SK-N-MC (cell line): ENCODE measurements at regions not wholly inside any gene's neighbourhood (a gene's known extent, or its start where the extent isn't known, plus 50 kb on each side); places are given as distances from the start of the nearest gene placed in this dataset.

Experiments used
- EZH2 ChIP-seq: fragments of 200-600 bp; sonication (generic); IDR thresholded peaks from one replicate; pipeline ENCODE4 v1.6.1; 2017; ENCODE audit warnings: antibody characterized with exemption
- POLR2AphosphoS5 ChIP-seq: IDR thresholded peaks from 2 replicates; pipeline ENCODE4 v1.6.1; 2012; ENCODE audit warnings: mild to moderate bottlenecking, low read depth, low read length, borderline replicate concordance

- no peak for TF ChIP-seq EZH2
- TF ChIP-seq POLR2AphosphoS5 = no peak
These were observed 160.5 kb upstream of the KCNG1 start for GRCh38 chr20:51183451-51183850.
